ENCODE measurements at regions not wholly inside any gene's neighbourhood (a gene's known extent, or its start where the extent isn't known, plus 50 kb on each side); places are given as distances from the start of the nearest gene placed in this dataset.

GRCh38 chr2:14756981-14757657, 124.6 kb downstream of the LRATD1 start:
- no peak for FAIRE-seq
- Histone ChIP-seq H3K4me3 (ENCODE audit: extremely low read depth in 1 of 4, insufficient read depth in 2 of 4, low read depth in 3 of 4, low read length in 4 of 4) (no peak overlapping the region), H3K27ac (ENCODE audit: low read depth, low read length) (no peak overlapping the region)

More at GRCh38 chr2:14756981-14757657, 124.6 kb downstream of the LRATD1 start:
- no peak overlapping the region for H4K8ac ChIP-seq (ENCODE audit: extremely low read depth, insufficient read depth, low read length)
- no peak overlapping the region for H2BK20ac ChIP-seq (ENCODE audit: low read length)
- CTCF ChIA-PET (ENCODE audit: partially characterized antibody) = no interaction called here
- no peak overlapping the region for H3K4ac ChIP-seq (replicated peaks; ENCODE audit: insufficient read length, low read depth, low read length)
- no peaks in the 10 kb centered on the region for H3K79me1 ChIP-seq (ENCODE audit: low read depth, low read length)
- no peak overlapping the region for H2BK12ac ChIP-seq (ENCODE audit: low read depth, low read length)
- H3K36me3 ChIP-seq (ENCODE audit: control insufficient read depth in 2 of 4, insufficient read depth in 4 of 4, low read length in 3 of 4) = no peaks in the 10 kb centered on the region
- H2BK120ac ChIP-seq (replicated peaks; ENCODE audit: low read depth, low read length) = no peak overlapping the region
- no peak overlapping the region for H4K5ac ChIP-seq (ENCODE audit: insufficient read length, low read depth, low read length)
- no peaks in the 10 kb centered on the region for H3K79me2 ChIP-seq (ENCODE audit: control insufficient read depth in 1 of 2, insufficient read depth in 2 of 2, low read length in 2 of 2)
- no peaks in the 10 kb centered on the region for H4K20me1 ChIP-seq (replicated peaks in 1 of 2; ENCODE audit: control insufficient read depth in 1 of 2, insufficient read depth in 2 of 2, low read length in 2 of 2)
- H2BK15ac ChIP-seq (ENCODE audit: low read length) = no peak overlapping the region
- no peaks in the 10 kb centered on the region for H3K23me2 ChIP-seq (ENCODE audit: low read depth, low read length)
- POLR2A ChIA-PET (ENCODE audit: partially characterized antibody) = no interaction called here
- no peak overlapping the region for H4K91ac ChIP-seq (replicated peaks; ENCODE audit: insufficient read length, low read length)
- DNase-seq (ENCODE audit: low read depth in 1 of 2, low spot score in 2 of 2) = no peak
- TF ChIP-seq CHD1 (IDR thresholded peaks at IDR 0.05; ENCODE audit: low read depth, low read length) (no peak), JUN (IDR thresholded peaks at IDR 0.05; ENCODE audit: low read depth, low read length) (no peak), CEBPB (IDR thresholded peaks at IDR 0.05; ENCODE audit: low read depth, low read length) (no peak), BRCA1 (IDR thresholded peaks at IDR 0.05; ENCODE audit: low read depth, low read length) (no peak), TAF1 (IDR thresholded peaks at IDR 0.05; ENCODE audit: low read depth, low read length) (no peak), SP4 (IDR thresholded peaks at IDR 0.05; ENCODE audit: low read length) (no peak), RAD21 (IDR thresholded peaks at IDR 0.05 in 1 of 2, conservative IDR thresholded peaks at IDR 0.05 in 1 of 2; ENCODE audit: low read depth in 2 of 2, low read length in 2 of 2) (no peak), EP300 (IDR thresholded peaks at IDR 0.05; ENCODE audit: borderline replicate concordance in 1 of 2, low read depth in 2 of 2, low read length in 2 of 2) (no peak), MAFK (IDR thresholded peaks at IDR 0.05; ENCODE audit: low read depth, low read length) (no peak)
- no peak overlapping the region for H3K14ac ChIP-seq (ENCODE audit: insufficient read length)
- H3K27me3 ChIP-seq (replicated peaks in 1 of 4; ENCODE audit: control insufficient read depth in 3 of 4, extremely low read depth in 1 of 4, insufficient read depth in 3 of 4, low read length in 3 of 4) = no peaks in the 10 kb centered on the region
- no peak overlapping the region for H3K18ac ChIP-seq (ENCODE audit: extremely low read depth, low read length)
- H3K23ac ChIP-seq (ENCODE audit: insufficient read length) = no peak overlapping the region
- H2BK5ac ChIP-seq (ENCODE audit: low read depth, low read length) = no peak overlapping the region
- H3K4me2 ChIP-seq (ENCODE audit: insufficient read depth in 1 of 2, low read depth in 2 of 2, low read length in 2 of 2) = no peak overlapping the region
- WGBS, 2 experiments (ENCODE audit: extremely low coverage in 1 of 2, insufficient coverage in 1 of 2, insufficient read length in 1 of 2, insufficient replicate concordance in 2 of 2, low coverage in 1 of 2, low lambda C conversion rate in 2 of 2, missing lambda C conversion rate in 1 of 2) = 91% methylated on average over 10 of the region's 10 CpGs; no CpG with 5 or more reads in 1 of the 2 experiments
- H2AK5ac ChIP-seq (ENCODE audit: low read depth, low read length) = no peak overlapping the region
- no peaks in the 10 kb centered on the region for H3K4me1 ChIP-seq (replicated peaks in 1 of 4; ENCODE audit: control insufficient read depth in 3 of 4, insufficient read depth in 4 of 4, low read length in 3 of 4)
- no peak overlapping the region for H3K9ac ChIP-seq (replicated peaks in 1 of 4; ENCODE audit: extremely low read depth in 1 of 4, low read depth in 3 of 4, low read length in 3 of 4)
- H3K9me3 ChIP-seq (ENCODE audit: insufficient read depth in 2 of 2, low read depth in 1 of 2, low read length in 1 of 2) = no peaks in the 10 kb centered on the region
- no peak overlapping the region for H2AFZ ChIP-seq (ENCODE audit: low read length)
- no peak overlapping the region for H3K56ac ChIP-seq (replicated peaks; ENCODE audit: insufficient read length, low read depth, low read length)
